NOMO-1 treated with dmso at 0.1 percent for 144 hours (cell line): ENCODE measurements at regions not wholly inside any gene's neighbourhood (a gene's known extent, or its start where the extent isn't known, plus 50 kb on each side); places are given as distances from the start of the nearest gene placed in this dataset.

Experiments
- DNase-seq: peaks from one replicate; lab custom pipeline; 2025; ENCODE audit not compliant: unreplicated experiment; lab: John Stamatoyannopoulos, UW

DNA sequence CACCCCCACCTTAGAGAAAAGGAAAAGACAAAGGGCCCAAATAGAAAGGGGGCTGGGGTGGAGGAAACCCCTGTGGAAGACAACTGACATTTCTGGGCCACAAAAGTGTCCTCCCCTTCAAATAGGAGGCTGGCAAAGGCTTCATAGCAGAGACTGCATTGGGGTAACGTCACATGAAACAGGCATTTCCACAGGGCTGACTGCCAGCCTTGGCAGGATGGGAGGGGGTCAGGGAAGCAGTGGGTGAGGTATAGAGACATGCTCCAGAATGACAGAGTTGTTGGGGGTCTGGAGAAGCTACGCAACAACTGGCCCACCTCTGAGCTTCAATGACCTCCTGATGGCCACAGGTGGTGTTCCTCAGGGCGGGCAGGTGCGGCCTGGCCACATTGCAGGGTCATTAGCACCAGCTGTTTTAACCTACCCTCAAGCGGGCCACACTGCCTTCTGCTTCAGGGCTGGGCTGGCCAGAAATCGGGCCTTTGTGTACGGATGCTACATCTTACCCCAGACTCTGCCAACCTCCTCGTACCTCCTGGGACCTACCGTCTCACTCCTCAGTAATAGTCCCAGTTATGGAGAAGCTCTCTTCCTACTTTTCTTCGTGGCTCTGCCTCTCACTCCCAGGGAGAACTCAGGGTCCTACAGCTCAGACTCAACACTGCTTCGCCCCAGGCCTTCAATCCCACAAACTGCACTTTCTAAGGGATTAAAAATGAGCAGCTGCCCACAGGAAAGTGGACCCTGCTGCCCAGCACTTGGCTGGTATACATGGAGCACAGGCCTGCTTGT, 160.0 kb upstream of the NCAM1 start:
- DNase-seq = no peak

DNA sequence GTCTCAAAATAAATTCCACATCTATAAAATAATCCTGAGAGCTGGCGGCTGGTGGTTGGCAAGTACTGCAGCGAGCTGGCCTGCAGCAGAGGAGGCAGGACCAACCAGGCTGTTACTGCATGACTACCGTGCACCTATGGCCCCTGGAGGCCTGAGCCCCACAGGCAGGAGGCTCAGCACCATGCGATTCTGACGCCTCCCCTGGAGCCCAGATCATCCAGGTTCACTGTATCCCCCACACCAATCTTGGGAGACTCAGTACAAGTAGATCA, 159.5 kb upstream of the NCAM1 start:
- DNase-seq = no peak

- DNase-seq = no peak
Measured at GRCh38 chr11:112805658-112806057, 155.6 kb upstream of the NCAM1 start.

- no peak for DNase-seq
Measured at GRCh38 chr11:112806256-112806655, 155.0 kb upstream of the NCAM1 start.

GRCh38 chr11:112806876-112807275, 154.3 kb upstream of the NCAM1 start:
- no peak for DNase-seq

GRCh38 chr11:112809429-112809828, 151.8 kb upstream of the NCAM1 start:
- no peak for DNase-seq

GRCh38 chr11:112810951-112811350, 150.3 kb upstream of the NCAM1 start:
- no peak for DNase-seq

GRCh38 chr11:112811783-112812182, 149.4 kb upstream of the NCAM1 start:
- no peak for DNase-seq

GRCh38 chr11:112812729-112813128, 148.5 kb upstream of the NCAM1 start:
- DNase-seq = no peak

- DNase-seq = no peak
Measured at GRCh38 chr11:112814168-112814567, 147.1 kb upstream of the NCAM1 start.

DNA sequence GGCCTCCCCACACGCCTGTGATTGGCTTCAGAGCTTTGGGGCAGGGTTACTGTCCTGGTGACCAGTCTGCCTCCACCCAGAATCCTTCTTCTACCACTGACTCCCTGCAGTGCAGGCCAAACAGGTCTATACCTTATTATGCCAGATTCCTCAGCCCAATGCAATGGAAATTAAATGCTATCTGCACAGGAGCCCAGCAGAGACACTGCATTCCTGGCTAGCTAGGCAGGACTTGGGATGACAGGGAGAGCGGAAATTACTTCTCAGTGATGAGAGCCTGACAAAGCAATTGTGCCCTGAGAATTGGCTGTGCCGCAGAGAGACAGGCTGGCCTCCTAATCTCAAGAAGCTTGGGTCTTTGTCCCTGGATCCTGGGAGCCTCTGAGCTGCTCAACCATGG, 143.8 kb upstream of the NCAM1 start:
- no peak for DNase-seq

- DNase-seq = no peak
Measured at GRCh38 chr11:112822478-112823274, 138.5 kb upstream of the NCAM1 start.

- DNase-seq = no peak
Measured at GRCh38 chr11:112826026-112826425, 135.2 kb upstream of the NCAM1 start.

- DNase-seq = no peak
Measured at GRCh38 chr11:112826788-112827187, 134.4 kb upstream of the NCAM1 start.

GRCh38 chr11:112828421-112828820, 132.8 kb upstream of the NCAM1 start:
- DNase-seq = no peak

DNA sequence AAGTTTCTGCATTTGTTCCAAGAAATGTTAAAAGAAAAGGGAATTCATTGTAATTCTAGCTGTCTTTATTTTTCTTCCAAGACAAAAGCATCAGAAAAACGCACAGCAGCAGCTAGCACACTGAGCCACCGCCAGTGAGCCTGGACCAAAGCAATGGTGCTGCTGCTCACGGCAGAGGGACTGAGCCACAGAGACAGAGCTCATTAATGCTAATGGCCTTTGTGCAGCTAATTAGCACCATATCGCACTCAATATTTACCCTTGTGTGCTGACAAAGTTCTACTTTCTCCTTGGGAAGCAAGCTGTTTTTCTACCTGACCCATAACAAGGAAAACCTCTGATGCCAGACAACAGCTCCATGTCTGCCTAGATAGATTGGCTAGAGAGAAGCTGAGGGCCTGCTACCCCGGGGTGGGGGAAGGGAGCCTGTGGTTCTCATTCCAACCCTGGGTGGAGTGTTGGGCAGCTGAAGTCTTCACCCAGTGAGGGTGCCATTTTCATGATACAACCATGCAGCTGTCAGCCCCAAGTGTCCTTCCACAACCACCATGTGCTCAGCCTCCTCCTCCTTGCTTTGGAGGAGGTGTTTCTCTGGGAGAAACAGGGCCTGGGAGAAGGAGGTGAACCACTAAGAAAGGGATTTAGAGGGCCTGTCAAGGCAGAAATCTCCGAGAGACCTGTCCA, 131.1 kb upstream of the NCAM1 start:
- DNase-seq = no peak

DNA sequence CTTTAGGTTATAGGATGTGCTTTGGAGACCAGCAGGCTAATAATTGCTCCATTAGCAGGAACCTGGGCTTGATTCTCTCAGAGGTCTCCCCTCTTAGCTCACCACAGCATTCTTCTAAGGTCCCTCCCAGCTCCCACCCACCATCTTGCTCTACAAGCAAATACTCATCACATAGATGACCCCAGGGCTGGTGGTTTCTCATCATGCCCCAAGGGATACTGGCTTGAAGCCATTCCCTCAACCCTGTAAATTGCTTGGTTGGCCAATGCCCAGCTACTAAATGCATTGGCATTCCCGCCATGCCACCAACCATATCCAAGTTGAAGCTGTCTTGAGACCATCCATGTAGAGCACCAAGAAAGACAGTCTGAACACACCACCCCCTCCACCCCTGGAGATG, 130.2 kb upstream of the NCAM1 start:
- no peak for DNase-seq

DNA sequence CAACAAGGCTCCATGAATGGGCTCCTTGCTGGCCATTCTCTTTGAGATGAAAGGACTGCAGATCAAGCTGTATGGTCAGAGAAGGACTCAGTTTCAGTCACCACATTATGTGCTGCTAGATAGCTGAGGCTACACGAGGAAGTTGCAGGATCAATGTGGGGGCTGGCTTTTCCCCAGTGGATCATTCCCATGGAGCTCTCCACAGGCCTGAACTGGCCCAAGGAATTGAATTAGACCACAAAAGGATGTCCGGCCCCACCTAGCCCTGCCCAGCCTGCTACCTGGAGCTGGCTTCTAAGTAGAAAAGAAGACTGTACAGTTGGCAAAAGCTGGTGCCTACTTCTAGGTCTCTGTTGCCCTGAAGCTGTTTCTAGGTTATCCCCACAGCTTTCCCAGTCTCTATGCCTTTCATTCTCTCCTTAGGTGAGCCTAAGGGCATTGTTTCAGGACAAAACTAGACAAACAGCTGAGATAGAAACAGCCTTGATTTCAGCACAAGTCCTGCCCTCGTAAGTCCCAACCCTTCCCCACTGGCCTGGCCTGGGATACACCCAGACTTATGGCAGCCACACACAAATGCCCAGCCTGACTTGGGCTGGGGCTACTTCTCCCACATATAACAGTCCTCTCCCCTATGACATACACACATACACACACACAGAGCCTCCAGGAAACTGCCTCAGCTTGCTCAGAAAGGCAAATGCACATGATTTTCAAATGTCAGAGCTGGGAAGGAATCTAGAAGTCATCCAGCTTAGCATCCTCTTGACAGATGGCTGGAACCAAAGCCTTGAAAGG, 129.1 kb upstream of the NCAM1 start:
- DNase-seq = no peak

GRCh38 chr11:112834277-112834755, 126.9 kb upstream of the NCAM1 start:
- no peak for DNase-seq

DNA sequence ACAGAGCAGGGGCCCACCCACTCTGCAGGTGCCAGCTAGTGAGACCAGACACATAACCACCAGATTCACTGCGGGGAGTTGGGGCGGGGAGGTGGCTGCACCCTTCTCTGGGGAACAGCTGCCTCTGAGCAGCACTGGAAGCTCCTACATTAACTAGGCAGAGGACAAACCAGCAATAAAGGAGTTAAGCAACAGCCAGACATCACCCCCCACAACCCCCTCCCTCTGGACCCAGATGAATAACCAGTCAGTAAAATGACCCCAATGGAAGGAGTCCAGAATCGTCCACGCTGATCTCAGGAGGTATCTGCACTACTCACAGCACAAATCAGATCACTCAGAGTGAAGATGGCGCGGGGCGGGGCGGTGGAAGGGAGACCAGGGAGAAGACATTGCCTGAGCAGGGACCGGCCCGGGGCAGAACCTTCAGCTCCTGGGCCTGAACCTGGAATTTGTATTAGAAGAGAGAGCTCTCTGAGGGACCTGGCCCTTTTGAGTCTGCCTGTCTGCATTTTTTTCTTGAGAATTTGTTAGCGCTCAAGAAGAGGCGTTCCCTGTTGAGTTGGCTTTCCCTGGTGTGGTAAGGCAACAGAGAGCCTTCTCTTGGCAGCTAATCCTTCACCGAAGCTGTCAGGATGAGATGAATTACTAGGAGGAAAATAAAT, 125.5 kb upstream of the NCAM1 start:
- no peak for DNase-seq

DNA sequence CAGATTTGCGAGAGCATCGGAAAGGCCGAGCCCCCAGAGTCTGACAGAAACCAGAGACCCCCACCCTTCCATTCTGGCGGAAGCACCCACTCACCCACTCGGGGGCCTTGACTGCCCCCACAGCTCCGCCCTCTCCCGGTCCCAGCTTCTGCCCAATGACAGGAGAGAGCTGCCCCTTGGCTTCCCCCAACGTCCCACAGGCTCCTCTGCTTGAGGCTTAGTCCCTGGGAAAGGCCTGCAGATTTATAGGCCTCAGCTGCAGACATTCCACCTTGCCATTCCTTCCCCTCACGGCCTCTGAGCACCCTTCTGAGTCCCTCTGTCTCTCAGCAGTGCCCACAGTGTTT, 125.0 kb upstream of the NCAM1 start:
- no peak for DNase-seq
